ENCODE measurements at regions not wholly inside any gene's neighbourhood (a gene's known extent, or its start where the extent isn't known, plus 50 kb on each side); places are given as distances from the start of the nearest gene placed in this dataset.
"Not testable (repeated sequence)": the region's sequence is repeated elsewhere in the genome, so short reads cannot be mapped to it uniquely, and the experiment has no call there.

- no peak for DNase-seq
Observed at GRCh38 chr5:89534331-89534730, 651.3 kb upstream of the MEF2C start.

- DNase-seq, result no peak
Observed at GRCh38 chr5:89524785-89525184, 641.8 kb upstream of the MEF2C start.

GRCh38 chr5:89523867-89524266 is 640.9 kb upstream of the MEF2C start:
- DNase-seq, result not testable (repeated sequence)

DNA sequence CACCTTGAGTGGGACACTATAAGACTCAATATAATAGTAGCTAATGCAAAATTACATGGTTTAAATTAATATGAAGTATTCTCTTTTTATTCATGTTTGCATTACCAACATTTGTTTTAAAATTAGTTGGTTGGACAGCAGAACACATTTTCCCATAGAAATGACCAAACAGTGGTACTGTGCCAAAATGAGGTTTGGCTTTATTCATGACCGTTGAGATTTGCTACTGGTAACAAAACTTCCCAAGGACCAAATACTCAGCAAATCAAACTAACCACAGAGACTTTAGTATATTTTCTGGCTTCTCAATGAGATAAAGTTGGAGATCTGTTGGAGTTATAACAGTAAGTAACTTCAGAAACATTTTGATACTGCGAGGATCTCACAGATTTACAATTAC is 637.8 kb upstream of the MEF2C start:
- no peak for DNase-seq

DNA sequence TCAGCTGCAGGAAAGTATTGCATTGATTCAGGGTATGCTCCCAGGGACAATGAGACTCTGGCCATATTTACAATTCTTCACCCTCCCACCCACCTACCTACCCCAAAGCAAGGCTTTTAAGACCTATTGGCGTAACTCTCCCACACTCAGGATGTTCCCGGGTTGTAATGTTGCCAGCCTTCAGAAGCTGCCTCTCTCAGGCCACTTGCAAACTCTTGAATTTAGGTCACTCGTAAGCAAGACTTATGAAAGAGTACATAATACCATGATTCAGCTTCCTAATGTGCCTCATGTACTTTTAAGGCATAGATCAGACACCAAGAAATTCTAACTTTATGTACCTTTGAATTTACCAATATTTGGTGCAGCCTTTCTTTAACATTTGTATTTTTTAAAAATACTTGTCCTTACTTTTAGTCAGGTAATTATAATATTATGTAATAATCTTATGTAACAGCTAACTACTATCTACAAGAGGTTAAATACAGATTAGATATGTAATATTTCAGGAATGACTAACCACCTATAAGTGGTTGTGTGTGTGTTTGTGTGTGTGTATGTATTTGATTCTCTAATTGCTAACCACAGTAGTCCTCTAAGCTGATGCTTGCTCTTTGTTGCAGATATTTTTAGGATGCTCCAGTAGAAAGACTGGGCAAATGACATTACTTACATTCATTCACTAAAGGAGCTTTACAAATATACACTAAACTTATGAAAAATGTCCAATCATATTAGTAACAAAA is 630.5 kb upstream of the MEF2C start:
- no peak for DNase-seq

GRCh38 chr5:89504051-89504450 is 621.1 kb upstream of the MEF2C start:
- no peak for DNase-seq

DNA sequence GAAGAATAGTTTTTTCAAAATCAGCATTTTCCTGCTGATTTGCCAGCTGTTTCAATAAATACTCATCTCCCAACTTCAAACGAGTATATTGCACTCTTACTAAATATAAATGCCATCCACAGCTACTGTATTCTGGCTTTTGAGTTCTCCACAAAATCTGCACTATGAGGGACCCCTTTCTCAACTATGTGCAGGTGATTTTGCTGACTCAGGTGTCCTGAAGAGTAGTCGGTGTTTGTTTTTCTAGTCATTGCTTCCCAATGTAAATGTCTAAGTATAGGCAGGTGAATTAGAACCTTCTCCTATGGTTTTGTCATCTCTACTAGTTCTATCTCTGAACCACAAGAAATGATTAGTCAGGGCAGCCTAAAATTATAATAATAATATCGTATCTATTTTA is 616.8 kb upstream of the MEF2C start:
- no peak for DNase-seq

DNA sequence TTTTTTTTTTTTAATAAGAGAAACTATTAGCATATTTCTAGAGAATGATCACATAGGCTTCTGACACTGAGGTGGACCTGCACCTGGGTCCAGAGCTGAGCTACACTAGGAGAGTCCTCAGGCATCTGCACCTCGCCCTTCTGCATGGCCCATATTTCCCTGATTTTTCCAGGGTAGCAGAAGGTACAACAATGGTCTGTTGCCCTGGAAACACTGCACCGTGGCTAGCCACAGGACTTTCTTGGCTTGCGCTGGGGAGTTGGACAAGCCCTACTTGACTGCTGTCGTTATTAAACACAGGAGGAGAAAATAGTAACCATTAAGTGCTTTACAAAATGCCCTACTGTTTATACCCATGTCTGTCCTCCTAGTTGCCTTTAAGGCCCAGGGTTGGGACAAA is 615.7 kb upstream of the MEF2C start:
- DNase-seq, result no peak

GRCh38 chr5:89493414-89493813 is 610.4 kb upstream of the MEF2C start:
- DNase-seq, result no peak

- no peak for DNase-seq
Observed at GRCh38 chr5:89484962-89485361, 602.0 kb upstream of the MEF2C start.

- DNase-seq, result no peak
Observed at GRCh38 chr5:89480406-89481007, 597.5 kb upstream of the MEF2C start.

DNA sequence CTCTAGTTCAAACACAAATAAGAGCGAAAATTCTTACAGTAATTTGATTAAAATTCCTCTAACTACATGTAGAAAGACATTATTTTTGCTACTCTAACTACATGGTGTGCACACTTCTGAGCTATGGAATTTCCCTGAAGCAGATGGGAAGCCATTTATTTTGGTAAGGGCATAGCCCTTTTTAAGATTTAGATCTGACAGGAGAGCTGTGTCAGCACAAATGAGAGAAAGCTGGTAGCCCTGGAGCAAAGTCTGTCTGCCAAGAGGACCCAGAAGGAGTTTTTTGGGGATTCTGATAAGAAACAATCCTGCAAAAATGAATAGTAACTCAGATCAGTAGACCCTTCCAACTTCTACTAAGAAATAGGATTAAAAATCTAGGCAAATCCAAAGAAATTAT is 595.9 kb upstream of the MEF2C start:
- no peak for DNase-seq

GRCh38 chr5:89473196-89473595 is 590.2 kb upstream of the MEF2C start:
- no peak for DNase-seq

- DNase-seq, result no peak
Observed at GRCh38 chr5:89471541-89471940, 588.6 kb upstream of the MEF2C start.

DNA sequence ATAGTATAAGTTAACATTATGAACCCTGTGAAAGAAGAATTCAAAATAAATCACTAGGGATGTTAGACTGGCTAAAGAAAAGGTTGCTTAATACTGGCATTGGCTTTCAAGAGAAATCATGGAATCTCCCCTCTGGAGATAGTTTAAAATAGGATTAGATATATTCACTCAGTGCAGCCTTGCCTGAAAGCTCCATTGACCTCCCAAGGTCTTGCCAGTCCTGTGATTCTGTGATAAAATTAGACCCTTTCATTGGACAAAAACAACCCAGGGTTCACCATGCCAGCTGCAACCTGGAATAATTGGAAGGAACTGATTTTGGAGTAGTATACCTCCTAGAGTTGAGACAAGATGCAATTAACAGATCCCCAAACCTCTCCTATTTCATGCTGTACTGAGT is 588.1 kb upstream of the MEF2C start:
- no peak for DNase-seq

GRCh38 chr5:89470658-89471057 is 587.7 kb upstream of the MEF2C start:
- no peak for DNase-seq

DNA sequence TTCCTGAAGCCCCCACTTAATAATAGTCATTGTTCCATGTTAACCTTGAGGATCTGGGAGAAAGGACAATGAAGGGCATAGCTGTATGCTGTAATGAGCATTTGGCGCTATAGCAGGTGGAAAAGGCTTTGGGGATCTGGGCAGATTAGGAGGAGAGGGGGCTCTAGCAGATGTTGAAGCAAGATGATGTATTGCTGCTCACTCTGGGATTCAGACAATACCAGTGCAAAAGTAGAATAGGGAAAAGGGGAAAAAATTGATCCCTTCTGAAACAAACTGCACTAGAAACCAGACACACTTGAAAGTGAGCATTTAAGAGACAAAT is 575.3 kb upstream of the MEF2C start:
- no peak for DNase-seq

DNA sequence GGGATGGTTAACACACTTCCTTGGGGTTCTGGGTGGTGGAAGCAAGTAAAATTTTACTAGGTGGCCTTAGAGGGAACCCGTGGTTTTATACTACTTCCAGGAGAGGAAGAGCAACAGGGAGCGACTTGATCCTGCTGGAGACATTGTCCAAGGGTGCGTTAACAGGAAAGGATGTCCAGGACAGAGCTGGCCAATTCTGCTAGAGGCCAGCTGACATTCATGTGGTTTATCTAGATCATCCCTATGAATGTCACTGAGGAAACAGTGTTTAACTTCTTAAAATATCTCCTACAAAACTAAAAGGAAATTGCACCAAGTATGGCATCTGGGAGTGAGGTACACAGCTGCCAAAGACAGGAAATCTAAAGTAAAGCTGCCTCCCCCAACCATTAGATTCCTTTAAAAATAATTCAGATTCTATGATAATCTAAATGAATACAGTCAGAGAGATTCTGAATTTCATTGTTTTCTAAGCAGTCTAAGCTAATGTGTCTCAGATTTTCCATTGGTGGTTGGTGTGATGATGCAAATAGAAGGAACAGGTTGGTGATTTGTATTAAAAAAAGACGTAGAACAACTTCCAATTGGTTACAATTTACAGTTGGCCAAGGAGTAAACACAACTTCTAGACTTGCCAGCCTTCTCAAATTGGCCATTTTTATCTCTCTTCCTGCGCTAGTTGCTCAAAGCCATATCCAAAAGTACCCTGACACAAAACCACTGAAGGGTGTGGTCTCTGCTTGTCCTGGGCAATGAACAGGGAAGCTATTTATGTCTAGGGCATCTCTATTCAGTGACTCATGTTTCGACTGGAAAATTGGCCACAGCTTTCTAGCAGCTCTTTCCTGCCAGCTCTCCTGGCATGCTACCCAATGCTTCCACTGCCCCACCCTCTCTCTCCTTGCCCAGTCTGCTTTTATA is 574.7 kb upstream of the MEF2C start:
- DNase-seq, result no peak

DNA sequence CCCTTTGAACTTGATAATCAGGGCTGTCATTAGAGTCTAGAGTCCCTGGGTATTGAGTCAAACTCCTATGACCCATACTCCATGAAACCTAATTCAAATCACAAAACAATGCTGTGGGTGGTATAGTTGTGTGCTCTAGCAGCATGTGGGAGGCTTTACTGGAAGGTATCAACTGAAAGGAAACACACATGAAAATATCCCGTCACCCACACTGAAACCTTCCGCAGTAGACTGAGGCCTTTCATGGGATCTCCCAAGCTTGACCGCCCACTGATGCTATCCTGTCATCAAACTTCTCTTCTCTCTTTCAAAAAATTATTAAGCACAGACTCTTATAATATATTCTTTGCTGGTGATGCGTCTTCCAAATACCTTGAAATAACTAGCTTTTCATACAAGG is 569.1 kb upstream of the MEF2C start:
- DNase-seq, result no peak

GRCh38 chr5:89451263-89451662 is 568.3 kb upstream of the MEF2C start:
- DNase-seq, result no peak

DNA sequence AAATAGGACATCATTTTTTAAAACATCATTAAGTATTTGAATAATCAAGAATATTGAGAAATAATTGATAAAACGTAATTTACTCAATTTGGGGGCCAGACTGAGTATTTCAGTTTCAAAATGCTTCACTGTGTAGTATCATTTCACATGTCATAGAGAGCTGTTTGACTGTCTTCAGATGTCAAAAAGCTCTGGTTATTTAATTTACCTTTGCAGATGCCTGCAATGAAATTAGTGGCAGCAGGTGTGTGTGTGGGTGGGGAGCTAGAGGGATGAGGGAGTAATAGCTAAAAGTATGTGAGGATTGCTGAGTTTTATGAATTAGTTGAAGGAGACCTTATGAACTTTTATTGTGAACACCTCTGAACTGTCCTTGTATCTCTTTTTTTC is 567.2 kb upstream of the MEF2C start:
- DNase-seq, result no peak

DNA sequence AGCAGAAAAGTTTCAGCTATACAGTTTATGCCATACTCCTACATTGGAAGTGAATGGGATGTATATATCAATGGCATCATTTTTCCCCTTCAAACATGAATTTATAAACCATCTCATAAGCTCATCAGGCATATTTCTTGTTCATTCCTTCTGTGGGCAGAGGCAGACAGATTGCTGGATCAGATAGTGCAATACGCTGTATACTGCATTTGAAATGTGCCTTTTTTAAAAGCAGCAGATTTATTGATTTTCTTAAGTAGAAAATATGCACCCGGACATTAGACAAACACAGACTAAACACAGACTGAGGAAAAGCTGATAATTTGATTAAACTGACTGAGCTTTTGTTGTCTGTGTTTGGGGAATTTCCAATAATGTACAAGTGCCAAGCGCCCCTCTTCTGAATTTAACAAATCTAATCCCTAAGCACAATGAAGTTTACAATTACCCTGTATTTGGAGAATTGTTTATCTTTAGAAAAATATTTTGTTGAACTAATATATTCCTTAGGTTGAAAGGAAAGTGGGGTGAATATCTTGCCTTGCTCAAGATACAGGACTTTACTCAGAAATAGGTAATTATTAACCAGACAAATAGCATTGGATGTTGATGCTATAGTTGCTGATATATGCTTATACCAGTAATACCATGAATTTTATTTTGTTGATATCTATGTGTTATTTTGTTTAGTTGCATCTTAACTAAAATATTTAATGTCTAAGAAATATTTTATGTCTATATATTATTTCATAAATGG is 566.6 kb upstream of the MEF2C start:
- no peak for DNase-seq

DNA sequence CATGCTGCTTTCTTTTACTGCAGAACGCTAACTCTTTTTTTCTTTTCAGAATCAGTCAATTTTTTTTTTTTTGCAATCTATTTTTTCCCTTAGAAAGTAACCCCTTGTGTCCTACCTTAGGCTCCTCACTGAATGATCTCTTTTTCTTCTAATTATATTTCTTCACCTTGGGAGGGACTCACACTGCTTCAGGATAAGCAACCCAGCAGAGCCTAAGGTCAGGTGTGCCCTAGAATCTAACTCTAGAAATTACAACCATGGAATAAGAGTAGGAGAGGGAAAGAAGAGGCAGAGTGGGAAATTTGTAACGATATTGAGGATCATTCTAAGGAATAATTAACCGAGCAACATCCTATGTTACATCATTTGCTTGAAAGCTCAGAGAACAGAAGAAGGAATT is 564.0 kb upstream of the MEF2C start:
- no peak for DNase-seq
